Neural progenitor cell (in vitro differentiated cells): ENCODE measurements at regions not wholly inside any gene's neighbourhood (a gene's known extent, or its start where the extent isn't known, plus 50 kb on each side); places are given as distances from the start of the nearest gene placed in this dataset.

Experiments
- CTCF ChIP-seq: fragments of 200-600 bp; sonication (generic); IDR thresholded peaks from 2 replicates; pipeline ENCODE4 v1.5.1; 2017; ENCODE audit warnings: antibody characterized with exemption, mild to moderate bottlenecking
- EZH2 ChIP-seq: fragments of 200-600 bp; sonication (generic); IDR thresholded peaks from 2 replicates; pipeline ENCODE4 v1.6.1; 2017; ENCODE audit warnings: antibody characterized with exemption, mild to moderate bottlenecking, moderate library complexity

- TF ChIP-seq EZH2 (no peak), CTCF (no peak)
These were observed 814.0 kb downstream of the SLC4A3 start for GRCh38 chr2:220441404-220441803.
